Fibroblast of pulmonary artery (primary cell): ENCODE measurements at regions not wholly inside any gene's neighbourhood (a gene's known extent, or its start where the extent isn't known, plus 50 kb on each side); places are given as distances from the start of the nearest gene placed in this dataset.

Source experiments
- DNase-seq: peaks from one replicate; pipeline ENCODE4 v3.0.0-alpha.2; 2010; ENCODE audit warnings: low read depth
- H3K4me3 ChIP-seq: replicated peaks from 2 replicates; pipeline ENCODE4 v1.5.1; 2011; ENCODE audit warnings: low read depth, mild to moderate bottlenecking, control low read depth, low read length, moderate library complexity
- TF ChIP-seq, protein P1 (sequence below): IDR thresholded peaks from 2 replicates; pipeline ENCODE4 v1.5.1; 2011; ENCODE audit warnings: mild to moderate bottlenecking, control low read depth, low read length, inconsistent platforms; ENCODE audit errors: missing control alignments

GRCh38 chr18:44620812-44621211, 59.9 kb upstream of the SETBP1 start:
- TF ChIP-seq, protein P1, sequence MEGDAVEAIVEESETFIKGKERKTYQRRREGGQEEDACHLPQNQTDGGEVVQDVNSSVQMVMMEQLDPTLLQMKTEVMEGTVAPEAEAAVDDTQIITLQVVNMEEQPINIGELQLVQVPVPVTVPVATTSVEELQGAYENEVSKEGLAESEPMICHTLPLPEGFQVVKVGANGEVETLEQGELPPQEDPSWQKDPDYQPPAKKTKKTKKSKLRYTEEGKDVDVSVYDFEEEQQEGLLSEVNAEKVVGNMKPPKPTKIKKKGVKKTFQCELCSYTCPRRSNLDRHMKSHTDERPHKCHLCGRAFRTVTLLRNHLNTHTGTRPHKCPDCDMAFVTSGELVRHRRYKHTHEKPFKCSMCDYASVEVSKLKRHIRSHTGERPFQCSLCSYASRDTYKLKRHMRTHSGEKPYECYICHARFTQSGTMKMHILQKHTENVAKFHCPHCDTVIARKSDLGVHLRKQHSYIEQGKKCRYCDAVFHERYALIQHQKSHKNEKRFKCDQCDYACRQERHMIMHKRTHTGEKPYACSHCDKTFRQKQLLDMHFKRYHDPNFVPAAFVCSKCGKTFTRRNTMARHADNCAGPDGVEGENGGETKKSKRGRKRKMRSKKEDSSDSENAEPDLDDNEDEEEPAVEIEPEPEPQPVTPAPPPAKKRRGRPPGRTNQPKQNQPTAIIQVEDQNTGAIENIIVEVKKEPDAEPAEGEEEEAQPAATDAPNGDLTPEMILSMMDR, result no peak
- DNase-seq, result no peak

DNA sequence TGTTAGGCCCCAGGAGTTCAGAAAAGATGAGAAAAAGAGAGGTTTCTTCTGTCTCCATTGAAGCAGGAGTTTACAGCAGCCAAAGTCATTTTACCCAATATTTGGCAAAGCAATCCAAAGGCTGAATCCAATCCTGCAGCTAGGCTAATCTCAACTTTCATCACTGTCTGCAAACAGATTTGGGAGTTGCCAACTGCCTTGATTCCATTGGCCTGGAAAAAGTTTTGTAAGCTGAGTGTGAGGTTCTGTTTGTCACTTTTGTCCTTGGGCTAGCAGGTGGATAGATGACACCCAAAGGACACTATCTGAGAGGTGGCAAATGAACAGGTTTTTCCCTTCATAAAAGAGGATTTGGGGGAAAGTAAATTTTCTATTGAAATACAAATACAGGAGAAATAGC, 56.6 kb upstream of the SETBP1 start:
- TF ChIP-seq, protein P1, result no peak
- H3K4me3 ChIP-seq, result no peak overlapping the region
- no peak for DNase-seq

More at GRCh38 chr18:44620812-44621211, 59.9 kb upstream of the SETBP1 start:
- H3K4me3 ChIP-seq, result no peak overlapping the region

DNA sequence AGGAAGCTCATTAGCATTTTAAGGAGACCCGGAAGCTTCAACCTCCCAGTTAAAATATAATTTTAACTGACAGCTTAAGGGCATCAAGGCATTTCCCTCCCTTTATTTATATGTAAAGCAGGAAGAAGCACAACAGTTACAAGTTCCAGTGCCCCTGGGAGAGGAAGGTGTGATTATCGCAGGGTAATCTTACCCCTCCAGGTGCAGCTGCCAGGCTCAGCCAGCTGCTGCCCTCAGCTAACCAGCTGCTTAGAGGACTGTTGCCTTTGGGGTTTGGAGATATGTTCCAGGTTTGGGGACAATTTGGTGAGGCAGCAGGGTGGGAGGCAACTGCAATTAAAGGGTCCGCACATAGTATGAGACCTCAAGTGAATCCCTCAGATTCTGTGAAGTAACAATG, 55.3 kb upstream of the SETBP1 start:
- DNase-seq, result no peak
- TF ChIP-seq, protein P1, result no peak

DNA sequence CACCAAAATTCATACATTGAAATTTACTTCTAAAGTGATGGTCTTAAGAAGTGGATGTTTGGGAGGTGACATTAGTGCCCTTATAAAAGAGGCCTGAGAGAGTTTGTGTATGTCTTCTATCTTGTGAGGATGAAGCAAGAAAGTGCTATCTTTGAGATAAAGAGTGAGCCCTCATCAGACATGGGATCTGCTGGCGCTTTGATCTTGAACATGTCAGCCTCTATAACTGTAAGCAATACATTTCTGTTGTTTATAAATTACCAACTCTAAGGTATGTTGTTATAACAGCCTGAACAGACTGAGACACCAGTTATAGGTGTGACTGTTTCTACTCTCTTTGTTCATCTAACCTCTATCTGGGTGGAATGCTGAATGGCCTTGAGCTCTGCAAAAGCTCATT, 54.5 kb upstream of the SETBP1 start:
- no peak for DNase-seq
- TF ChIP-seq, protein P1, result no peak
- no peak overlapping the region for H3K4me3 ChIP-seq

More for the DNA sequence above, 55.3 kb upstream of the SETBP1 start:
- H3K4me3 ChIP-seq, result no peak overlapping the region

- no peak overlapping the region for H3K4me3 ChIP-seq
- TF ChIP-seq, protein P1, result no peak
- no peak for DNase-seq
Observed at GRCh38 chr18:44626807-44627206, 53.9 kb upstream of the SETBP1 start.

- H3K4me3 ChIP-seq, result no peak overlapping the region
- DNase-seq, result peak; percentile 75
- TF ChIP-seq, protein P1, result no peak
Observed at GRCh38 chr18:44627280-44627679, 53.4 kb upstream of the SETBP1 start.

- no peak overlapping the region for H3K4me3 ChIP-seq
- no peak for DNase-seq
- TF ChIP-seq, protein P1, result no peak
Observed at GRCh38 chr18:44629406-44629805, 51.3 kb upstream of the SETBP1 start.
